Stimulated activated CD4-positive, alpha-beta T cell treated with anti-CD3 and anti-CD28 coated beads, Interleukin-1b, Interleukin-23, amount 100 ng/mL, for 1 hour (primary cell): ENCODE measurements at regions not wholly inside any gene's neighbourhood (a gene's known extent, or its start where the extent isn't known, plus 50 kb on each side); places are given as distances from the start of the nearest gene placed in this dataset.

ENCODE experiments used
- DNase-seq, 2 donors: peaks; one replicate each; pipeline ENCODE4 v3.0.0-alpha.2; 2020; ENCODE audit warnings: low read depth in 2 of 2

- DNase-seq: no peak
These were observed 55.7 kb upstream of the TOP3B start for GRCh38 chr22:22038178-22038880.

GRCh38 chr22:22037740-22038139 lies 55.2 kb upstream of the TOP3B start:
- DNase-seq: no peak

- no peak for DNase-seq
These were observed 54.6 kb upstream of the TOP3B start for GRCh38 chr22:22037229-22037628.

GRCh38 chr22:22036588-22036987 lies 54.0 kb upstream of the TOP3B start:
- no peak for DNase-seq

- DNase-seq: no peak
These were observed 53.3 kb upstream of the TOP3B start for GRCh38 chr22:22035771-22036314.

GRCh38 chr22:22035203-22035602 lies 52.6 kb upstream of the TOP3B start:
- no peak for DNase-seq

GRCh38 chr22:22034469-22035132 lies 52.0 kb upstream of the TOP3B start:
- no peak for DNase-seq

- DNase-seq: no peak
These were observed 51.3 kb upstream of the TOP3B start for GRCh38 chr22:22033803-22034468.

GRCh38 chr22:22032906-22033802 lies 50.6 kb upstream of the TOP3B start:
- no peak for DNase-seq

- DNase-seq: no peak
These were observed 49.7 kb upstream of the TOP3B start for GRCh38 chr22:22032099-22032905.
